Caco-2 (cell line): ENCODE measurements at regions not wholly inside any gene's neighbourhood (a gene's known extent, or its start where the extent isn't known, plus 50 kb on each side); places are given as distances from the start of the nearest gene placed in this dataset.
"Not testable (repeated sequence)": the region's sequence is repeated elsewhere in the genome, so short reads cannot be mapped to it uniquely, and the experiment has no call there.

Experiments used
- BruUV-seq: library from RNA; stranded (reverse); fragments of 400-500 nt; replicated peaks from 2 replicates; lab custom pipeline; 2021; lab: Mats Ljungman, UMichigan
- CTCF ChIA-PET: fragments of 300-600 bp; sonication (Branson Sonifier 250); formaldehyde crosslinking; loops from one replicate; lab custom pipeline; 2022; ENCODE audit warnings: antibody characterized with exemption; lab: Charles Lee
- POLR2A ChIA-PET: fragments of 300-600 bp; sonication (Branson Sonifier 250); formaldehyde crosslinking; loops from one replicate; lab custom pipeline; 2022; ENCODE audit warnings: antibody characterized with exemption; lab: Charles Lee
- DNase-seq, 2 experiments: peaks; one replicate each; pipeline versions ENCODE4 v3.0.0 to v3.0.0-alpha.2; 2020 to 2022
- H3K27me3 ChIP-seq: replicated peaks from 2 replicates; pipeline ENCODE4 v1.6.0; 2011; ENCODE audit warnings: low read length; ENCODE audit not compliant: control insufficient read depth, insufficient read depth
- H3K36me3 ChIP-seq: 2 replicates; pipeline ENCODE4 v1.5.1; 2011; ENCODE audit warnings: low read length; ENCODE audit not compliant: control insufficient read depth, insufficient read depth
- H3K4me1 ChIP-seq: fragments of 250-450 bp; sonication (Bioruptor Pico); 2 replicates; pipeline ENCODE4 v1.5.1; 2020; ENCODE audit warnings: mild to moderate bottlenecking
- H3K4me3 ChIP-seq: 2 replicates; pipeline ENCODE4 v1.5.1; 2011; ENCODE audit warnings: low read depth, mild to moderate bottlenecking, control low read depth, low read length
- H3K9me3 ChIP-seq: fragments of 250-450 bp; sonication (Bioruptor Pico); 2 replicates; pipeline ENCODE4 v1.5.1; 2020; ENCODE audit warnings: mild to moderate bottlenecking, moderate library complexity
- H3K27ac Mint-ChIP-seq: one replicate; pipeline ENCODE4 v1.8.0; 2022; ENCODE audit warnings: mixed read lengths; ENCODE audit not compliant: unreplicated experiment
- H3K27me3 Mint-ChIP-seq: one replicate; pipeline ENCODE4 v1.8.0; 2022; ENCODE audit warnings: mixed read lengths; ENCODE audit not compliant: insufficient read depth, unreplicated experiment
- H3K36me3 Mint-ChIP-seq: one replicate; pipeline ENCODE4 v1.8.0; 2022; ENCODE audit warnings: mild to moderate bottlenecking, mixed read lengths; ENCODE audit not compliant: insufficient read depth, unreplicated experiment
- H3K4me1 Mint-ChIP-seq: one replicate; pipeline ENCODE4 v1.8.0; 2022; ENCODE audit warnings: low read depth, mixed read lengths; ENCODE audit not compliant: unreplicated experiment
- H3K4me3 Mint-ChIP-seq: one replicate; pipeline ENCODE4 v1.8.0; 2022; ENCODE audit warnings: mild to moderate bottlenecking, moderate library complexity, mixed read lengths; ENCODE audit not compliant: unreplicated experiment
- H3K9me3 Mint-ChIP-seq: one replicate; pipeline ENCODE4 v1.8.0; 2022; ENCODE audit warnings: mixed read lengths; ENCODE audit not compliant: unreplicated experiment
- intact Hi-C: fragments of 100-400 bp; cut with micrococcal nuclease; formaldehyde crosslinking; loops from one replicate; pipeline ENCODE4 v1.10.0; 2022; ENCODE audit not compliant: unreplicated experiment
- TF ChIP-seq, protein P1 (sequence below), 2 experiments: fragments of 200-600 bp in 1 of 2; IDR thresholded peaks; 1 replicate in 1 of 2; 2 replicates in 1 of 2; pipeline versions ENCODE4 v1.5.1 to v1.8.0; 2011 to 2022; ENCODE audit warnings: antibody characterized with exemption in 1 of 2, control low read depth in 1 of 2, inconsistent platforms in 1 of 2, low read depth in 1 of 2, low read length in 1 of 2, mild to moderate bottlenecking in 1 of 2, moderate library complexity in 1 of 2; ENCODE audit not compliant: insufficient read depth in 1 of 2, severe bottlenecking in 1 of 2, unreplicated experiment in 1 of 2

DNA sequence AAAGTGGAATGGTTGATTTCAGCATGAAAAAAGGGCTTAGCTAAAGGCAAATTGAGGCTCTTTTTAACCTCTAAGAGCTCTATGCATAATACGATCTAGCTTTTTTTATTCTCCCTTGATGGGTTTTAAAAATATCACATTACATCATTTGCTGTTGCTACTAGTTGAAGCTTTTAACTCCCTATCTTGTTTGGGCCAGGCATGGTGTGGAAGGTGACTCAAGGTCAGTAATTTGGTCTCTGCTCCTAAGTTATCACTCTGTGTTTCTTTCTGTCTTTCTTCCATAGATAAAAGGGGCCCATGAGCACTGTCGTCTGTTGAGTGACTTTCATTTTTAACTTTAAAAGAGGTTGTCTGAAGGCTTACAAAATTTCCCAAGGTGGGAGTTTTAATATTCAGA is 58.1 kb upstream of the GOT2 start:
- ChIA-PET CTCF (interaction anchor here (0.7 kb wide), 1 partner anchor 22 kb away, joined by 4 read pairs; no protein-coding TSS in a partner anchor), POLR2A (no interaction called here)
- TF ChIP-seq, protein P1, sequence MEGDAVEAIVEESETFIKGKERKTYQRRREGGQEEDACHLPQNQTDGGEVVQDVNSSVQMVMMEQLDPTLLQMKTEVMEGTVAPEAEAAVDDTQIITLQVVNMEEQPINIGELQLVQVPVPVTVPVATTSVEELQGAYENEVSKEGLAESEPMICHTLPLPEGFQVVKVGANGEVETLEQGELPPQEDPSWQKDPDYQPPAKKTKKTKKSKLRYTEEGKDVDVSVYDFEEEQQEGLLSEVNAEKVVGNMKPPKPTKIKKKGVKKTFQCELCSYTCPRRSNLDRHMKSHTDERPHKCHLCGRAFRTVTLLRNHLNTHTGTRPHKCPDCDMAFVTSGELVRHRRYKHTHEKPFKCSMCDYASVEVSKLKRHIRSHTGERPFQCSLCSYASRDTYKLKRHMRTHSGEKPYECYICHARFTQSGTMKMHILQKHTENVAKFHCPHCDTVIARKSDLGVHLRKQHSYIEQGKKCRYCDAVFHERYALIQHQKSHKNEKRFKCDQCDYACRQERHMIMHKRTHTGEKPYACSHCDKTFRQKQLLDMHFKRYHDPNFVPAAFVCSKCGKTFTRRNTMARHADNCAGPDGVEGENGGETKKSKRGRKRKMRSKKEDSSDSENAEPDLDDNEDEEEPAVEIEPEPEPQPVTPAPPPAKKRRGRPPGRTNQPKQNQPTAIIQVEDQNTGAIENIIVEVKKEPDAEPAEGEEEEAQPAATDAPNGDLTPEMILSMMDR (IDR thresholded peaks at IDR 0.05; ENCODE audit: insufficient read depth in 1 of 2, low read depth in 1 of 2, low read length in 1 of 2, severe bottlenecking in 1 of 2, unreplicated experiment in 1 of 2), result no peak
- no peak overlapping the region for H3K4me3 ChIP-seq
- peaks cover 14% of the 10 kb centered on the region for H3K27me3 Mint-ChIP-seq
- no peaks in the 10 kb centered on the region for H3K27me3 ChIP-seq
- DNase-seq, result no peak
- no peak overlapping the region for H3K4me3 Mint-ChIP-seq
- H3K36me3 ChIP-seq, result no peaks in the 10 kb centered on the region
- H3K4me1 Mint-ChIP-seq, result no peaks in the 10 kb centered on the region
- H3K9me3 ChIP-seq, result no peaks in the 10 kb centered on the region
- BruUV-seq, result no TSS peak
- intact Hi-C loops, result no loop called here
- no peaks in the 10 kb centered on the region for H3K9me3 Mint-ChIP-seq
- H3K36me3 Mint-ChIP-seq, result no peaks in the 10 kb centered on the region
- no peaks in the 10 kb centered on the region for H3K4me1 ChIP-seq
- H3K27ac Mint-ChIP-seq, result no peak overlapping the region

DNA sequence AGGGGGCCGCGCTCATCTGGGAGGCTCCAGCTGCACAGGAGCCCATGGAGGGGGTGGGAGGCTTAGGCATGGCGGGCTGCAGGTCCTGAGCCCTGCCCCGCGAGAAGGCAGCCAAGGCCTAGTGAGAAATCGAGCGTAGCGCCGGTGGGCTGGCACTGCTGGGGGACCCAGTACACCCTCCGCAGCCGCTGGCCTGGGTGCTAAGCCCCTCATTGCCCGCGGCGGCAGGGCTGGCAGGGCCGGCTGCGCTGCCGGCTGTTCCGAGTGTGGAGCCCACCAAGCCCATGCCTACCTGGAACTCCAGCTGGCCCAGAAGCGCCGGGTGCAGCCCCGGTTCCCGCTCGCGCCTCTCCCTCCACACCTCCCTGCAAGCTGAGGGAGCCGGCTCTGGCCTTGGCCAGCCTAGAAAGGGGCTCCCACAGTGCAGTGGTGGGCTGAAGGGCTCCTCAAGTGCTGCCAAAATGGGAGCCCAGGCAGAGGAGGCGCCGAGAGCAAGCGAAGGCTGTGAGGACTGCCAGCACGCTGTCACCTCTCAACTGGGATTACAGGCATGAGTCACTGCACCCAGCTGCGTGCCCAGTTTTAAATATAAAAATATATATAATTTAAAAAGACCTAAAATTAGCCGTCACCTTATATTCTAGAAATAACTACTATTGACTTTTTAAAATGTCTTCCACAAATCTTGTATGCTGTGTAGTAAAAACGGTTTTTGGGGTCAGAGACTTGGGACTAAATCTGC is 56.9 kb upstream of the GOT2 start:
- H3K4me3 ChIP-seq, H3K36me3 ChIP-seq, H3K9me3 Mint-ChIP-seq, CTCF ChIA-PET, BruUV-seq, H3K27me3 ChIP-seq, H3K9me3 ChIP-seq, H3K4me1 Mint-ChIP-seq, intact Hi-C loops, DNase-seq, H3K4me1 ChIP-seq, H3K4me3 Mint-ChIP-seq, POLR2A ChIA-PET, H3K27ac Mint-ChIP-seq, H3K36me3 Mint-ChIP-seq: not testable (repeated sequence)
- H3K27me3 Mint-ChIP-seq, result peaks cover 18% of the 10 kb centered on the region

DNA sequence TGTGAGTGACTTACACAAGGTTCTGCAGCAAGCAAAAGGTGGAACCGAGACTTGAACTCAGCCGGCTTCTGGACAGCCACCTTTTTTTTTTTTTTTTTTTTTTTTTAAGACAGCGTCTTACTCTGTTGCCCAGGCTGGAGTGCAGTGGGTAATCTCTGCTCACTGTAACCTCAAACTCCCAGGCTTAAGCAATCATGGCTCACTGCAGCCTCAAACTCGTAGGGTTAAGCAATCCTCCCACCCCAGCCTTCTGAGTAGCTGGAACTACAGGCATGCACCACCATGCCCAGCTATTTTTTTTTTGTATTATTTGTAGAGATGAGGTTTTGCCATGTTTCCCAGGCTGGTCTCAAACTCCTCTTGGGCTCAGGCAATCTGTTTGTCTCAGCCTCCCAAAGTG is 55.2 kb upstream of the GOT2 start:
- ChIA-PET CTCF (no interaction called here), POLR2A (no interaction called here)
- intact Hi-C loops, result no loop called here
- DNase-seq, result no peak
- H3K4me1 Mint-ChIP-seq, result no peaks in the 10 kb centered on the region
- H3K4me3 Mint-ChIP-seq, result no peak overlapping the region
- H3K36me3 Mint-ChIP-seq, result no peaks in the 10 kb centered on the region
- TF ChIP-seq, protein P1 (IDR thresholded peaks at IDR 0.05; ENCODE audit: insufficient read depth in 1 of 2, low read depth in 1 of 2, low read length in 1 of 2, severe bottlenecking in 1 of 2, unreplicated experiment in 1 of 2), result no peak
- Histone ChIP-seq H3K9me3 (no peaks in the 10 kb centered on the region), H3K36me3 (no peaks in the 10 kb centered on the region), H3K4me1 (no peaks in the 10 kb centered on the region), H3K27me3 (no peaks in the 10 kb centered on the region; the same call in 1 of the 2 replicates), H3K4me3 (no peak overlapping the region)
- H3K9me3 Mint-ChIP-seq, result no peaks in the 10 kb centered on the region
- BruUV-seq, result no TSS peak
- no peak overlapping the region for H3K27ac Mint-ChIP-seq
- H3K27me3 Mint-ChIP-seq, result peaks cover 14% of the 10 kb centered on the region
